ENCODE measurements at regions not wholly inside any gene's neighbourhood (a gene's known extent, or its start where the extent isn't known, plus 50 kb on each side); places are given as distances from the start of the nearest gene placed in this dataset.

GRCh38 chr4:56183344-56183959 lies 203.8 kb downstream of the AASDH start:
- FAIRE-seq = peak; percentile 59
- no peak for TF ChIP-seq FOXP1 (IDR thresholded peaks at IDR 0.05)
- no peak for TF ChIP-seq FOXP1 (CRISPR knock-in tag; IDR thresholded peaks at IDR 0.05)
- TF ChIP-seq ZBTB4 (CRISPR knock-in tag; IDR thresholded peaks at IDR 0.05; ENCODE audit: borderline replicate concordance) = no peak
- TF ChIP-seq PATZ1 (CRISPR knock-in tag; IDR thresholded peaks at IDR 0.05) = no peak
- TF ChIP-seq ZFY (CRISPR knock-in tag; IDR thresholded peaks at IDR 0.05) = no peak
- peak; percentile 45; the same call in 1 of the 2 replicates for TF ChIP-seq MAX (IDR thresholded peaks at IDR 0.05)
- TF ChIP-seq ATF7-NPFF (CRISPR knock-in tag; IDR thresholded peaks at IDR 0.05; ENCODE audit: low read depth) = no peak
- peak; percentile 33 for TF ChIP-seq SALL1 (CRISPR knock-in tag; IDR thresholded peaks at IDR 0.05)
- no peak for TF ChIP-seq ZBTB10 (CRISPR knock-in tag; IDR thresholded peaks at IDR 0.05; ENCODE audit: borderline replicate concordance)
- no peak for TF ChIP-seq SOX13 (IDR thresholded peaks at IDR 0.05)
- 0 out of 4 replicates have a peak, but pooled peaks of 1 of the 2 experiments have one; percentile 7 for TF ChIP-seq SOX13 (CRISPR knock-in tag; conservative IDR thresholded peaks at IDR 0.05 in 1 of 2, IDR thresholded peaks at IDR 0.05 in 1 of 2)
- no peak for TF ChIP-seq CHCHD3 (CRISPR knock-in tag; IDR thresholded peaks at IDR 0.05)
- TF ChIP-seq ZNF598 (CRISPR knock-in tag; IDR thresholded peaks at IDR 0.05; ENCODE audit: borderline replicate concordance) = no peak
- TF ChIP-seq TFE3 (CRISPR knock-in tag; IDR thresholded peaks at IDR 0.05) = peak; percentile 51; the same call in 1 of the 2 replicates
- TF ChIP-seq ZNF12 (CRISPR knock-in tag; IDR thresholded peaks at IDR 0.05) = peak; percentile 83

More at GRCh38 chr4:56183344-56183959, 203.8 kb downstream of the AASDH start:
- Histone ChIP-seq H3K27ac (ENCODE audit: extremely low read length, insufficient read depth, low read length) (no peak overlapping the region), H4K20me1 (ENCODE audit: insufficient read depth, low read length) (no peaks in the 10 kb centered on the region), H3K36me3 (replicated peaks in 1 of 2; ENCODE audit: control insufficient read depth in 1 of 2, insufficient read depth in 2 of 2, low read length in 2 of 2) (no peaks in the 10 kb centered on the region), H3K4me1 (ENCODE audit: insufficient read depth, low read length) (peaks cover 11% of the 10 kb centered on the region), H3K9ac (ENCODE audit: insufficient read depth, low read depth, low read length) (no peak overlapping the region), H3K9me3 (ENCODE audit: low read length) (no peaks in the 10 kb centered on the region), H3K27me3 (ENCODE audit: control insufficient read depth in 1 of 2, insufficient read depth in 2 of 2, low read length in 2 of 2) (no peaks in the 10 kb centered on the region), H2AFZ (ENCODE audit: low read length) (peak overlapping the region; percentile 42), H3K4me3 (replicated peaks in 1 of 3; ENCODE audit: insufficient read depth in 1 of 3, low read depth in 2 of 3, low read length in 3 of 3) (no peak overlapping the region), H3K79me2 (ENCODE audit: insufficient read depth, low read length) (no peaks in the 10 kb centered on the region), H3K4me2 (ENCODE audit: low read depth, low read length) (peak overlapping the region; percentile 49; the same call in 1 of the 2 replicates)
- in situ Hi-C loops (cut with HindIII; ENCODE audit: extremely low pct_ligation_motif_present, low pct_unique_long_range_greater_than_20kb) = no loop called here
- DNase-seq (ENCODE audit: low spot score) (no peak), ATAC-seq (peak; percentile 55)
- CTCF ChIA-PET (ENCODE audit: low intra/inter-chr PET ratio, low total read pairs) = no interaction called here
- no TSS peak for BruUV-seq (replicated peaks)
- 84% methylated on average over 11 of the region's 11 CpGs for WGBS (ENCODE audit: low lambda C conversion rate)
- intact Hi-C loops (cut with micrococcal nuclease; ENCODE audit: unreplicated experiment) = no loop called here
- POLR2A ChIA-PET = no interaction called here

Data from HepG2 (cell line).